SK-N-SH treated with all-trans-retinoic acid at 6 μM for 48 hours (cell line): ENCODE measurements at regions not wholly inside any gene's neighbourhood (a gene's known extent, or its start where the extent isn't known, plus 50 kb on each side); places are given as distances from the start of the nearest gene placed in this dataset.
A peak's percentile ranks its signal among the peaks of the same experiment; 100 is the strongest.
"Not testable (repeated sequence)": the region's sequence is repeated elsewhere in the genome, so short reads cannot be mapped to it uniquely, and the experiment has no call there.

Experiments used
- ATAC-seq: fragments of 200-7000 bp; cut with Tn5 transposase; 3 replicates; pipeline ENCODE4 v1.9.1; 2020; ENCODE audit warnings: mild to moderate bottlenecking, moderate library complexity
- ESRRG ChIP-seq: fragments of 250-450 bp; sonication (Bioruptor Pico); IDR thresholded peaks from 2 replicates; pipeline ENCODE4 v1.6.1; 2021; ENCODE audit warnings: mild to moderate bottlenecking
- PPARA ChIP-seq: fragments of 250-450 bp; sonication (Bioruptor Pico); IDR thresholded peaks from 2 replicates; pipeline ENCODE4 v1.5.0; 2020; ENCODE audit warnings: mild to moderate bottlenecking, borderline replicate concordance
- TCF4 ChIP-seq: fragments of 250-450 bp; sonication (Bioruptor Pico); IDR thresholded peaks from 2 replicates; pipeline ENCODE4 v1.8.0; 2021; ENCODE audit warnings: mild to moderate bottlenecking, moderate library complexity, borderline replicate concordance
- ZNF8 ChIP-seq: fragments of 450-650 bp; formaldehyde crosslinking; IDR thresholded peaks from 2 replicates; pipeline ENCODE4 v1.5.0; 2020; ENCODE audit warnings: mild to moderate bottlenecking, moderate library complexity
- TF ChIP-seq, protein P1 (sequence below): fragments of 250-450 bp; sonication (Bioruptor Pico); IDR thresholded peaks from 2 replicates; pipeline ENCODE4 v1.8.0; 2020; ENCODE audit warnings: mild to moderate bottlenecking, moderate library complexity, borderline replicate concordance
- TF ChIP-seq, protein P2 (sequence below): fragments of 250-450 bp; sonication (Bioruptor Pico); IDR thresholded peaks from 2 replicates; pipeline ENCODE4 v1.5.1; 2021; ENCODE audit warnings: mild to moderate bottlenecking, moderate library complexity

DNA sequence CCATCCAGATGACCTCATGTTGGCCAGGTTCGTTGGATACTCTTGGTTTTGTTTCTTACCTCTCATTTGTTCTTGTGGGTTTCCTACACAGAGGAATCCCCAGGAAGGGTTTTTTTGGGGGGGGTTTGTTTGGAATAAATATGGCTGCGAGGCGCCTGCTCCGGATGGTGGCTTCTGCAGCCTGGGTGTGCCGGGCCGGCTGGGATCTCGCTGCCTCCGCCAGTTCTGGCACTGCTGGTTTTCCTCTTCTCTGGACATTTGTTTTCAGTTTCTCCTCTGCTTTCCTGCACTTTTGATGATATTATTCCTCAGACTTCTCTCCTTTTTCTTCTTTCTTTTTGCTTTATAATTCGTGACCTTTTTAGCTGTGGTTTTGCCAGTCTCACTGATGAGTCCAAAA, 187.4 kb downstream of the OR4M2 start:
- TF ChIP-seq, protein P1, sequence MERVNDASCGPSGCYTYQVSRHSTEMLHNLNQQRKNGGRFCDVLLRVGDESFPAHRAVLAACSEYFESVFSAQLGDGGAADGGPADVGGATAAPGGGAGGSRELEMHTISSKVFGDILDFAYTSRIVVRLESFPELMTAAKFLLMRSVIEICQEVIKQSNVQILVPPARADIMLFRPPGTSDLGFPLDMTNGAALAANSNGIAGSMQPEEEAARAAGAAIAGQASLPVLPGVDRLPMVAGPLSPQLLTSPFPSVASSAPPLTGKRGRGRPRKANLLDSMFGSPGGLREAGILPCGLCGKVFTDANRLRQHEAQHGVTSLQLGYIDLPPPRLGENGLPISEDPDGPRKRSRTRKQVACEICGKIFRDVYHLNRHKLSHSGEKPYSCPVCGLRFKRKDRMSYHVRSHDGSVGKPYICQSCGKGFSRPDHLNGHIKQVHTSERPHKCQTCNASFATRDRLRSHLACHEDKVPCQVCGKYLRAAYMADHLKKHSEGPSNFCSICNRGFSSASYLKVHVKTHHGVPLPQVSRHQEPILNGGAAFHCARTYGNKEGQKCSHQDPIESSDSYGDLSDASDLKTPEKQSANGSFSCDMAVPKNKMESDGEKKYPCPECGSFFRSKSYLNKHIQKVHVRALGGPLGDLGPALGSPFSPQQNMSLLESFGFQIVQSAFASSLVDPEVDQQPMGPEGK (CRISPR knock-in tag), result no peak
- TF ChIP-seq ESRRG (no peak), ZNF8 (CRISPR knock-in tag) (no peak), PPARA (CRISPR knock-in tag) (no peak), TCF4 (CRISPR knock-in tag) (peak; percentile 4; the same call in 1 of the 2 replicates)
- TF ChIP-seq, protein P2, sequence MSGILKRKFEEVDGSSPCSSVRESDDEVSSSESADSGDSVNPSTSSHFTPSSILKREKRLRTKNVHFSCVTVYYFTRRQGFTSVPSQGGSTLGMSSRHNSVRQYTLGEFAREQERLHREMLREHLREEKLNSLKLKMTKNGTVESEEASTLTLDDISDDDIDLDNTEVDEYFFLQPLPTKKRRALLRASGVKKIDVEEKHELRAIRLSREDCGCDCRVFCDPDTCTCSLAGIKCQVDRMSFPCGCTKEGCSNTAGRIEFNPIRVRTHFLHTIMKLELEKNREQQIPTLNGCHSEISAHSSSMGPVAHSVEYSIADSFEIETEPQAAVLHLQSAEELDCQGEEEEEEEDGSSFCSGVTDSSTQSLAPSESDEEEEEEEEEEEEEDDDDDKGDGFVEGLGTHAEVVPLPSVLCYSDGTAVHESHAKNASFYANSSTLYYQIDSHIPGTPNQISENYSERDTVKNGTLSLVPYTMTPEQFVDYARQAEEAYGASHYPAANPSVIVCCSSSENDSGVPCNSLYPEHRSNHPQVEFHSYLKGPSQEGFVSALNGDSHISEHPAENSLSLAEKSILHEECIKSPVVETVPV (CRISPR knock-in tag), result no peak
- no peak for ATAC-seq

DNA sequence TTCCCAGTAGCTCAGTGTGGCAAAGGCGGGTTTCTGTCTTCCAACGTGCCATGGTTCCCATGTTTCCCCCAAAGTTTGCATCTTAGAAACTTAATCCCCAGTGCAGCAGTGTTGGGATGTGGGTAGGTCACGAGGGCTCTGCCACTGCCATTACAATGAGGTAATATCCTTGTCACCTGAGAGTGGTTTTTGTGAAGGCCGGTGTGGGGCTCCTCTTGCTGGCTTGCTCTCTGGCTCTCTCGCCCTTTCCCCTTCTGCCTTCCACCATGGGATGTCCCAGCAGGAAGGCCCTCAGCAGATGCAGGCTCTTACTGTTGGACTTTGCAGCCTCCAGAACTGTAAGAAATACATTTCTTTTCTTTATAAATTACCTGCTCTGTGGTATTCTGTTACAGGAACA, 187.9 kb downstream of the OR4M2 start:
- ATAC-seq, result not testable (repeated sequence)

DNA sequence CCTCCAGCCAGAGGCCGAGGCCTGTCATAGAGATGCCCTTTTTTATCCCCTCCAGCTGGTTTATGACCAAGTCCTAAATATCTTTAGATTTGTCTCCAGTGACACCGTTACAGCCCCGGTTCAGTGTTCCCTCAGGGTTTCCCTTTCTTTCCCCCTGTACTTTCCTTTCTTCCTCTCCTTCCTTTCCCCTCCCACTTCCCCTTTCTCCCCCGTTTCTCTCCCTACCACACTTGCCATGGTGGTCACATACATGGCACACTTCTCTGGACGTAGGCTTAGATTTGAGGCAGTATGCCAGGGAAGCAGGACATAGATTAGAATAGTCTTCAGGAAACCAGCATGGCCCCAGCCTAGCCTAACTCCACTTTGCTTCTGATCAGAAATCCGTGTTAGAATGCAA, 188.3 kb downstream of the OR4M2 start:
- not testable (repeated sequence) for ATAC-seq

DNA sequence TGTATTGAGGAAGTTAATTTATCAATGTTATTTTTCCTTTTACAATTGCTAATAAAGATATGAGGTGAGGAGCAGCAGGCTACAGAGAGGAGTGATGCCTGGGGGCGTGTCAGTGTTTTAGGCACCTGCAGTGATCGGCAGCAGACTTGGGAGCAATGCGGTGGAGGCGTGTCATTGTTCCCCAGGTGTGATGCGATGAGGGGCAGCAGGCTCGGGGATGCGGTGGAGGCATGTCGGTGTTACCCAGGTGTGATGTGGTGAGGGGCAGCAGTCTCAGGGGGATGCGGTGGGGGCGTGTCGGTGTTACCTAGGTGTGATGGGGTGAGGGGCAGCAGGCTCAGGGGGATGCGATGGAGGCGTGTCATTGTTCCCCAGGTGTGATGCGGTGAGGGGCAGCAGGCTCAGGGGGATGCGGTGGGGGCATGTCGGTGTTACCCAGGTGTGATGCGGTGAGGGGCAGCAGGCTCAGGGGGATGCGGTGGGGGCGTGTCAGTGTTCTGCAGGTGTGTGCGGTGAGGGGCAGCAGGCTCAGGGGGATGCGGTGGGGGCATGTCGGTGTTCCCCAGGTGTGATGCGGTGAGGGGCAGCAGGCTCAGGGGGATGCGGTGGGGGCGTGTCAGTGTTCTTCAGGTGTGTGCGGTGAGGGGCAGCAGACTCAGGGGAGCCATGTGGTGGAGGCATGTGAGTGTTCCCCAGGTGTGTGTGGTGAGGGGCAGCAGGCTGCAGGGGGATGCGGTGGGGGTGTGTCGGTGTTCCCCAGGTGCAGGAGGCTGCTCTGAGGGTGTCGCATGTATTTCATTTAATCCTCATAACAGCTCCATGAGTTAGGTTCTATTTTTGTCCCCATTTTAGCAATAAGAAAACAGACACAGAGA, 186.2 kb upstream of the GOLGA6L22 start:
- not testable (repeated sequence) for ATAC-seq

DNA sequence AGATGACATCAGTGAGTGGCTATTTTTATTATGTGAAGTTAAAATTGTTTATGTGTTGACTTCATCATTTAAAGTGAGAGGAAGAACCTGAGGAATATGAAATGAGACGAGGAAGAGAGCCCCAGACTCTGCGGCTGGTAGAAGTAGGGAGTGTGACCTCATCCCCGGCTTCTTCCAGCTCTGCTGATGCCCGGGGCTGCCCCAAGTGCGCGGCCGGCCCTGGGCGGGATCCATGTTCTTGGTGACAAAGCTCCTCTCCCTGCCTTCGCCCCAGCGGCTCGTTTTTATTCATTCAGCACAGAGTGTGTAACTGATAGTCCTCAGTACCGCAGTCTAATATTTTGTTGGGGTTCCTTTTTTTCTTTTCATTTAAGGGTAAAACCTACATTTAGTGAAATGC, 185.5 kb upstream of the GOLGA6L22 start:
- ATAC-seq, result not testable (repeated sequence)

DNA sequence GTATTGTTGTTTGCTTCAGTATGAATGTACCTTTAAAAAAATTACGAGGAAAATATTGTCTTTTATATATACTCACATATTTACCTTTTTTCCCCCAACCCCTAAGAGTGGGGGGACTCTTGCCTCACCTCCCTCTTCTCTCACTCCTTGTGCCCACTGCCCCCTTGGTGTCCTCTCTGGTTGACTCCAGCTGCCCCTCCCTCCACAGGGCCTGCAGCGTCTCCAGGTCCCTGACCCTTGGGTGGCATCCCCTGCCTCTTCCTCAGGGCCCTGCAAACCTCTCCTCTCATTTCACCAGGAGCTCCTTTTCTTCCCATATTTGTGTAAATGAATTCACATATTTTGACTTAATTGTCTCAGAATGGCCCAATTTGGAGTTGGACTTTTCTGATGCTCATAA, 184.3 kb upstream of the GOLGA6L22 start:
- ATAC-seq, result not testable (repeated sequence)

DNA sequence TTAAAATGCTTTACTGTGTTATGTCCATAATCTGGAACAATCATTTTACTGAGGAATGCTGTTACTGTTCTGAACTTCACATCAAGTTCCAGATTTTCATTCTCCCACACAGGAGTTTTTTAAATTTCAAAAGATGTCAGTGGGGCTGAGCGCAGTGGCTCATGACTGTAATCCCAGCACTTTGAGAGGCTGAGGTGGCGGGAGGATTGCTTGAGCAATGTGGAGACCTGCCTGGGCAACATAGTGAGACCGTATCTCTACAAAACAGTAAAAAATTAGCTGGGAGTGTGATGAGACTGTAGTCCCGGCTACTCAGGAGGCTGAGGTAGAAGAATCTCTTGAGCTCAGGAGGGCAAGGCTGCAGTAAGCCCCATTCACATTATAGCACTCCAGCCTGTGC, 177.9 kb upstream of the GOLGA6L22 start:
- ATAC-seq, result not testable (repeated sequence)

DNA sequence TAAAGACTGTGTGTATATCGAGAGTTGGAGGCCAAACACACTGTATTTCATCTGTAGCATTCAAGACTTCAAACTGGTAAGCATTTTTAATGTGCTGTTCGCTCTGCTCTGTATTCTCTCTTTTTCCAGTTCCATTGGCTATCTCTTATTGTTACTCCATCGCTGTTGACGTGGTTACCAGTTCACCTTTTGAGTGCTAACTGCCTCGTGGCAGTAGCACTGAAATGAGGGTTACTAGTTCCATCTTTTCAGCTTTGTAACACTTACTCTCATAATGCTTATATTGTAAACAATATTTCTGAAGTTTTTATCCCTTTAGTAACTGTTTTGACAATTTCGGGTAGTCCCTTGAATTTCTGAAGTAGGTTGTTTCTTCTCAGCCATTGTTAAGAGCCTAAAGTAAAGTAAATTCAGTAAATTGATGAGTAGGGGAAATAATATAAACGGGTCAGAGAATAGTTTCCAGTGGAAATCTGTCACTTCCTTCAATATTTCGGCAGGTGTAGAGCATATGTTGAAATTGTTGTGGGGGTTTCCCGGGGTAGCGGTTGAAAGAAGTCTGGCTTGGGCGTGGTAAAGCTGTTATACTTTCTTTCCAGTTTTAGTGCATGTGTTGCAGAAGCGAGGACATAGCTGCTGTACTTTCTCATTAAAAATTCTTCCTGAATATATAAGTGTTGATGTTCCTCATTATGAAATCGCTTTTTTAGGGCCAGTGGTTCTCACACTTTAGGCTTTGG, 175.7 kb upstream of the GOLGA6L22 start:
- ATAC-seq, result not testable (repeated sequence)

DNA sequence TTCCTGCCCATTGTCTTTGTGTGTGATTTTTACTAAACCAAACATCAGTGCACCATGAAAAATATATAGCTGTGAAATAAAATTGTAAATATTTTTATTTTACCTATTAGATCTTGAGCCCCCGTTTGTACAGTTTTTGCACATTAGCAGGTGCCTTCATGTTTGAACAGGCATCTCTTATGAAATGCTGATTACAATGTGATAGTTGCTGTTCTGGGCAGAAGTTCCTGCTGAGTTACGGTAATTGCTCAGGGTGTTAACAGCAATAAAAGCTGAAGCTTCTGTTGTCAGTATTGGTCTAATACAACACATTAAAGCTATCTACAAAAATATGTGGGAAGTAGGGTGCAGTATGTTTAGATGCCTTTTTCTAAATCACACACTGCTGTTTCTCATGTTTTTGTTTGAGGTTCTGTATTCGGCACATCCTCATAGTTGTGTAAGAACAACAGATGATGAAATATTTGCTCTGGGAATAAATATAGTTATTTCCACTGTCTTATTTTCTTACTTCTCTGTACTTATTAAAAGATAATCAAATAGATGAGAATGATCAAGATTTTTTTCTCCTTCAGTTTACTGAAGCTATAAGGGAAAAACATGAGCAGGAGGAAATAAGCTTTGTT, 173.8 kb upstream of the GOLGA6L22 start:
- ATAC-seq, result not testable (repeated sequence)

DNA sequence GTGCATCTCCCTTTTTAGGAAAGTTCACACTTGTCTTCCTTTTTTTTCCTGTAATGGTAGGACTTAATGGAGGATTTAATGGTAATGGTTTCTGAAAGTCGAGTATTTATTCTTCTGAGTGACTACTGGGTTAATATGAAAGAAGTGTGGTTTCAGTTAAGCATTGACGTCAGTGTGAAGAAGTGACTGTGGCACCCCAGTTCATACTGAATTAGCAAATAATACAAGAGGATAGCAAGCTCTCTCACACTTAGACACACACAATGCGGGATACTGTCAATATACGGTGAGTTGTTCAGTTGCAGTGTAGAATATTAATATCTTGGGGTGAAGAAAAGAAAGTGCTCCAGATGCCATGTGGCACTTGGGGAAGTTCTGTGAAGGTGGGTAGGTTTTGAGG, 167.6 kb upstream of the GOLGA6L22 start:
- ATAC-seq, result not testable (repeated sequence)

DNA sequence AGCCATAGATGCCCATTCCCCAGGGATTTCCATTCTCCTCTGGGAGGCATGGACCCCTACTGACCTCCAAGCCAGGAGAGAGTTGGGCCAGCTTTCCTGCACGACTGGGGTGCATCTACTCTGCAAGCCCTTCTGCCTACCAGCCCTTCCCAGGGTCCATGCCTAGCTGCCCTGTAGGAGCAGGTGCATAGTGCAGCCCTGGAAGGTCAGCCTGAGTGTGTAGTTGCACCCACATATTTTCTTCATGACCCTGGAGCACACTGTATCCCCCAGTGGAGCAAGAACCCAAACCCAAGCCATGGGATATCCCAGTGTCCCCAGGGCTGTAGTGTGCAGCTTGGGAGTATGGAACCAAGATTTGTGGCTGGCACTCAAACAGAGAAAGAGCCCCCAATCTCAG, 155.6 kb upstream of the GOLGA6L22 start:
- ATAC-seq, result not testable (repeated sequence)
